ENCODE measurements at regions not wholly inside any gene's neighbourhood (a gene's known extent, or its start where the extent isn't known, plus 50 kb on each side); places are given as distances from the start of the nearest gene placed in this dataset.

- ChIA-PET POLR2A (no interaction called here), CTCF (ENCODE audit: low intra/inter-chr PET ratio) (no interaction called here)
- Histone ChIP-seq H3K36me3 (ENCODE audit: control insufficient read depth, insufficient read depth, low read length) (no peaks in the 10 kb centered on the region), H3K9me3 (replicated peaks; ENCODE audit: control insufficient read depth, insufficient read depth, low read depth, low read length) (no peaks in the 10 kb centered on the region), H3K4me3 (no peak overlapping the region), H3K9me1 (ENCODE audit: control insufficient read depth, insufficient read depth, low read length) (no peaks in the 10 kb centered on the region), H3K4me1 (replicated peaks in 1 of 2; ENCODE audit: control insufficient read depth in 2 of 2, insufficient read depth in 2 of 2, low read length in 2 of 2) (no peaks in the 10 kb centered on the region), H3K27me3 (ENCODE audit: control insufficient read depth in 2 of 2, insufficient read depth in 2 of 2, low read length in 2 of 2) (no peaks in the 10 kb centered on the region), H4K20me1 (replicated peaks; ENCODE audit: control insufficient read depth, insufficient read depth, low read length) (no peaks in the 10 kb centered on the region), H3K4me2 (ENCODE audit: insufficient read depth, low read length) (no peak overlapping the region), H3K27ac (ENCODE audit: extremely low read depth, low read depth, low read length) (no peak overlapping the region), H3K9ac (ENCODE audit: insufficient read depth in 1 of 2, low read depth in 2 of 2, low read length in 2 of 2) (no peak overlapping the region), H2AFZ (ENCODE audit: low read depth, low read length) (no peak overlapping the region), H3K79me2 (ENCODE audit: control insufficient read depth, insufficient read depth, low read length) (no peaks in the 10 kb centered on the region)
- 1% methylated on average over 8 of the region's 9 CpGs for WGBS (ENCODE audit: insufficient coverage, low coverage, missing lambda C conversion rate)
- FAIRE-seq (no peak), DNase-seq (ENCODE audit: extremely low read depth in 1 of 4, low spot score in 3 of 4) (no peak), ATAC-seq (no peak)
- intact Hi-C loops (cut with micrococcal nuclease): no loop called here
- BruUV-seq (replicated peaks): no TSS peak
- in situ Hi-C loops (cut with MboI): no loop called here
- no peak for TF ChIP-seq PTBP1 (IDR thresholded peaks at IDR 0.05; ENCODE audit: low read depth, low read length)
- TF ChIP-seq RBFOX2 (IDR thresholded peaks at IDR 0.05; ENCODE audit: low read depth, low read length): no peak
- no peak for TF ChIP-seq ZNF41 (CRISPR knock-in tag; conservative IDR thresholded peaks at IDR 0.05)
- no peak for TF ChIP-seq OTX1 (CRISPR knock-in tag; IDR thresholded peaks at IDR 0.05)
- no peak for TF ChIP-seq NBN (IDR thresholded peaks at IDR 0.05; ENCODE audit: low read depth)
- no peak for TF ChIP-seq HDAC6 (IDR thresholded peaks at IDR 0.05; ENCODE audit: low read depth, low read length)
- TF ChIP-seq MTA3 (IDR thresholded peaks at IDR 0.05; ENCODE audit: borderline replicate concordance): no peak
- no peak for TF ChIP-seq ZBTB11 (CRISPR knock-in tag; IDR thresholded peaks at IDR 0.05)
- no peak for TF ChIP-seq ADNP (tag; IDR thresholded peaks at IDR 0.05)
- no peak for TF ChIP-seq POLR2B (IDR thresholded peaks at IDR 0.05; ENCODE audit: low read depth, partially characterized antibody)
- no peak for TF ChIP-seq BMI1 (IDR thresholded peaks at IDR 0.05; ENCODE audit: low read length)
- no peak for TF ChIP-seq TRIM24 (IDR thresholded peaks at IDR 0.05)
- no peak for TF ChIP-seq ZBTB2 (IDR thresholded peaks at IDR 0.05)
- no peak for TF ChIP-seq NCOA4 (IDR thresholded peaks at IDR 0.05; ENCODE audit: partially characterized antibody)
- TF ChIP-seq TEAD2 (tag; IDR thresholded peaks at IDR 0.05): no peak
Measured at GRCh38 chr14:93870377-93870776, 56.8 kb upstream of the FAM181A start.

Data from K562 (cell line).